AG09319 (cell line): ENCODE measurements at regions not wholly inside any gene's neighbourhood (a gene's known extent, or its start where the extent isn't known, plus 50 kb on each side); places are given as distances from the start of the nearest gene placed in this dataset.

ENCODE experiments used
- DNase-seq: peaks from one replicate; pipeline ENCODE4 v3.0.0-alpha.2; 2010; ENCODE audit warnings: low read depth; ENCODE audit errors: extremely low read depth
- CTCF ChIP-seq: IDR thresholded peaks from 2 replicates; pipeline ENCODE4 v1.5.1; 2011; ENCODE audit warnings: low read depth, mild to moderate bottlenecking, inconsistent platforms, low read length, moderate library complexity

- DNase-seq = no peak
- no peak for TF ChIP-seq CTCF
These were observed 140.6 kb upstream of the STC2 start for GRCh38 chr5:173468821-173469251.

- TF ChIP-seq CTCF = no peak
- no peak for DNase-seq
These were observed 138.0 kb upstream of the STC2 start for GRCh38 chr5:173466227-173466626.

GRCh38 chr5:173464813-173465212, 136.6 kb upstream of the STC2 start:
- no peak for TF ChIP-seq CTCF
- DNase-seq = no peak

GRCh38 chr5:173463207-173463606, 135.0 kb upstream of the STC2 start:
- no peak for TF ChIP-seq CTCF
- no peak for DNase-seq

GRCh38 chr5:173458828-173459609, 130.8 kb upstream of the STC2 start:
- TF ChIP-seq CTCF = no peak
- no peak for DNase-seq

GRCh38 chr5:173457482-173457881, 129.3 kb upstream of the STC2 start:
- DNase-seq = no peak
- no peak for TF ChIP-seq CTCF

GRCh38 chr5:173456751-173457171, 128.5 kb upstream of the STC2 start:
- TF ChIP-seq CTCF = no peak
- DNase-seq = no peak
